Endothelial cell (in vitro differentiated cells): ENCODE measurements at regions not wholly inside any gene's neighbourhood (a gene's known extent, or its start where the extent isn't known, plus 50 kb on each side); places are given as distances from the start of the nearest gene placed in this dataset.
"Not testable (repeated sequence)": the region's sequence is repeated elsewhere in the genome, so short reads cannot be mapped to it uniquely, and the experiment has no call there.

ENCODE experiments used
- DNase-seq: peaks from one replicate; pipeline ENCODE4 v3.0.0; 2021; ENCODE audit warnings: low spot score
- H3K27ac Mint-ChIP-seq: one replicate; pipeline ENCODE4 v1.8.0; 2021; ENCODE audit warnings: mixed read lengths, inconsistent platforms; ENCODE audit not compliant: unreplicated experiment
- H3K27me3 Mint-ChIP-seq: one replicate; pipeline ENCODE4 v1.8.0; 2021; ENCODE audit warnings: mild to moderate bottlenecking, moderate library complexity, mixed read lengths, inconsistent platforms; ENCODE audit not compliant: unreplicated experiment
- H3K36me3 Mint-ChIP-seq: one replicate; pipeline ENCODE4 v1.8.0; 2021; ENCODE audit warnings: mild to moderate bottlenecking, low read depth, mixed read lengths, inconsistent platforms; ENCODE audit not compliant: unreplicated experiment
- H3K4me1 Mint-ChIP-seq: one replicate; pipeline ENCODE4 v1.8.0; 2021; ENCODE audit warnings: mild to moderate bottlenecking, mixed read lengths, inconsistent platforms; ENCODE audit not compliant: unreplicated experiment
- H3K4me3 Mint-ChIP-seq: one replicate; pipeline ENCODE4 v1.8.0; 2021; ENCODE audit warnings: mild to moderate bottlenecking, mixed read lengths, inconsistent platforms; ENCODE audit not compliant: unreplicated experiment
- H3K9me3 Mint-ChIP-seq: one replicate; pipeline ENCODE4 v1.8.0; 2021; ENCODE audit warnings: mixed read lengths, inconsistent platforms; ENCODE audit not compliant: unreplicated experiment
- TF ChIP-seq, protein P1 (sequence below): fragments of 200-600 bp; sonication (generic); IDR thresholded peaks from one replicate; pipeline ENCODE4 v1.5.0; 2021; ENCODE audit warnings: antibody characterized with exemption; ENCODE audit not compliant: unreplicated experiment

DNA sequence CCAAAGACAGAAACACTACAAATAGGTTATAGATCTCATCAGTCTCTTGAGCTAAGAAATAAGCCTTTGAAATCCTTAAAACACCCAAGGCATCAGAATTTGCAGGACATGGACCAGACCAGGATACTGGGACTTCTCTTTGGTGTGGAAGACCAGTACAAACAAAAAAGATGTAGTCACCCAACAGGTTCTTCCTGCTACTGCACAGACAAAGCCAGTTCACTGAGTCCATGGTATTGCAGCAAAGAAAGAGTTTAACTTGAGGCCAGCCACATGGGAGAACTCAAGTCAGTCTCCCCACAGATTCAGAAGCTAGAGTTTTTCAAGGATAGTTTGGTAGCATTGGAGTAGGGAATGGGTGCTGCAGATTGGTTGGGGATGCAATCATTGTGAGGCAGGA is 169.6 kb upstream of the NDUFV2 start:
- Mint-ChIP-seq H3K27me3 (peaks cover 8% of the 10 kb centered on the region), H3K4me1 (no peaks in the 10 kb centered on the region), H3K4me3 (no peak overlapping the region), H3K36me3 (peaks cover 7% of the 10 kb centered on the region), H3K9me3 (peaks cover 8% of the 10 kb centered on the region), H3K27ac (no peak overlapping the region)
- TF ChIP-seq, protein P1, sequence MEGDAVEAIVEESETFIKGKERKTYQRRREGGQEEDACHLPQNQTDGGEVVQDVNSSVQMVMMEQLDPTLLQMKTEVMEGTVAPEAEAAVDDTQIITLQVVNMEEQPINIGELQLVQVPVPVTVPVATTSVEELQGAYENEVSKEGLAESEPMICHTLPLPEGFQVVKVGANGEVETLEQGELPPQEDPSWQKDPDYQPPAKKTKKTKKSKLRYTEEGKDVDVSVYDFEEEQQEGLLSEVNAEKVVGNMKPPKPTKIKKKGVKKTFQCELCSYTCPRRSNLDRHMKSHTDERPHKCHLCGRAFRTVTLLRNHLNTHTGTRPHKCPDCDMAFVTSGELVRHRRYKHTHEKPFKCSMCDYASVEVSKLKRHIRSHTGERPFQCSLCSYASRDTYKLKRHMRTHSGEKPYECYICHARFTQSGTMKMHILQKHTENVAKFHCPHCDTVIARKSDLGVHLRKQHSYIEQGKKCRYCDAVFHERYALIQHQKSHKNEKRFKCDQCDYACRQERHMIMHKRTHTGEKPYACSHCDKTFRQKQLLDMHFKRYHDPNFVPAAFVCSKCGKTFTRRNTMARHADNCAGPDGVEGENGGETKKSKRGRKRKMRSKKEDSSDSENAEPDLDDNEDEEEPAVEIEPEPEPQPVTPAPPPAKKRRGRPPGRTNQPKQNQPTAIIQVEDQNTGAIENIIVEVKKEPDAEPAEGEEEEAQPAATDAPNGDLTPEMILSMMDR = no peak
- no peak for DNase-seq

DNA sequence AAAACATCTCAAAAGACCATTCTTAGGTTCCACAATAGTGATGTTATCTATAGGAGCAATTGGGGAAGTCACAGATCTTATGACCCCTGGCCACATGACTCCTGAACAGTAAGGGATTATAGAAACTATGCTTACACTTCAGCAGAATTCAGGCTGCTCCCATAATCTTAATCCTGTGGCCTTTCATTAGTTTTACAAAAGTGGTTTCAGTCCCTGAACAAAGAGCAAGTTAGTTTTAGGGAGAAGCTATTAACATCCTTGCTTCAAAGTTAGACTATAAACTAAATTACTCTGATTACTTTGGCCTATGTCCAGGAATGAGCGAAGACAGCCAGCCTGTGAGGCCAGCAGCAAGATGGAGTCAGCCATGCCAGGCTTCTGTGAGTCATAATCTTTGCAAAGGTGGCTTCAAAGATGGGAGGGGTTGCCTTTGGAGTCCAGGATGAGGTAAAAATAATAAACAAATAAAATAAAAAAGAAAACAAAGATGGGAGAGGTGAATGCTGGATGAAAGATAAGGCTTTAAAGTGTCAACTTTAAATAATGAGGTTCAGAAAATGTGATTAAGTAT is 168.7 kb upstream of the NDUFV2 start:
- peaks cover 7% of the 10 kb centered on the region for H3K9me3 Mint-ChIP-seq
- H3K36me3 Mint-ChIP-seq = peaks cover 6% of the 10 kb centered on the region
- peaks cover 2% of the 10 kb centered on the region for H3K4me1 Mint-ChIP-seq
- H3K27ac Mint-ChIP-seq = no peak overlapping the region
- peaks cover 8% of the 10 kb centered on the region for H3K27me3 Mint-ChIP-seq
- DNase-seq = no peak
- TF ChIP-seq, protein P1 = no peak
- H3K4me3 Mint-ChIP-seq = no peak overlapping the region

DNA sequence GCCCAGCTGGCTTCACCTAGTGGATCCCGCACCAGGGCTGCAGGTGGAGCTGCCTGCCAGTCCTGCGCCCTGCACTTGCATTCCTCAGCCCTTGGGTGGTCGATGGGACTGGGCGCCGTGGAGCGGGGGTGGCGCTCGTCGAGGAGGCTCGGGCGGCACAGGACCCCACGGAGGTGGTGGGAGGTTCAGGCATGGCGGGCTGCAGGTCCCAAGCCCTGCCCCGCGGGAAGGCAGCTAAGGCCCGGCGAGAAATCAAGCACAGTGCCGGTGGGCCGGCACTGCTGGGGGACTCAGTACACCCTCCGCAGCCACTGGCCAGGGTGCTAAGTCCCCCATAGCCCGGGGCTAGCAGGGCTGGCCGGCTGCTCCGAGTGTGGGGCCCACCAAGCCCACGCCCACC is 167.2 kb upstream of the NDUFV2 start:
- not testable (repeated sequence) for DNase-seq, H3K36me3 Mint-ChIP-seq, H3K4me1 Mint-ChIP-seq, H3K27me3 Mint-ChIP-seq, H3K4me3 Mint-ChIP-seq, H3K27ac Mint-ChIP-seq, H3K9me3 Mint-ChIP-seq

DNA sequence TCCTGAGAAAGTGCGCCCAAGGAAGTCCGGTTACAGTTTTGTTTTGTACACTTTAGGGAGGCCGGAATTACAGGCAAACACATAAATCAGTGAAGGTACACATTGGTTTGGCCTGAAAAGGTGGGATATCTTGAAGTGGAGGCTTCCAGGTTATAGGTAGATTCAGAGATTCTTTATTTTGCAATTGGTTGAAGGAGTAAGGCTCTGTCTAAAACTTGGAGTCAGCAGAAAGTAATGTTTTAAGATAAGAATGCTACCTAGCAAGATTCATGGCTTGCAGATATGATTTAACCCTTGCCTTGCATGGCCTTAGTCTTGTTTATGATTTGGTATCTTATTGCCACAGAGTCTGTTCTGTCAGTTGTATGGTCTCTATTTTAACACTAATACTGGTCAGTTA is 165.9 kb upstream of the NDUFV2 start:
- Mint-ChIP-seq H3K4me1 (peaks cover 5% of the 10 kb centered on the region), H3K27me3 (peaks cover 5% of the 10 kb centered on the region), H3K4me3 (no peak overlapping the region), H3K9me3 (no peaks in the 10 kb centered on the region), H3K36me3 (no peaks in the 10 kb centered on the region), H3K27ac (no peak overlapping the region)
- TF ChIP-seq, protein P1 = no peak
- DNase-seq = no peak

DNA sequence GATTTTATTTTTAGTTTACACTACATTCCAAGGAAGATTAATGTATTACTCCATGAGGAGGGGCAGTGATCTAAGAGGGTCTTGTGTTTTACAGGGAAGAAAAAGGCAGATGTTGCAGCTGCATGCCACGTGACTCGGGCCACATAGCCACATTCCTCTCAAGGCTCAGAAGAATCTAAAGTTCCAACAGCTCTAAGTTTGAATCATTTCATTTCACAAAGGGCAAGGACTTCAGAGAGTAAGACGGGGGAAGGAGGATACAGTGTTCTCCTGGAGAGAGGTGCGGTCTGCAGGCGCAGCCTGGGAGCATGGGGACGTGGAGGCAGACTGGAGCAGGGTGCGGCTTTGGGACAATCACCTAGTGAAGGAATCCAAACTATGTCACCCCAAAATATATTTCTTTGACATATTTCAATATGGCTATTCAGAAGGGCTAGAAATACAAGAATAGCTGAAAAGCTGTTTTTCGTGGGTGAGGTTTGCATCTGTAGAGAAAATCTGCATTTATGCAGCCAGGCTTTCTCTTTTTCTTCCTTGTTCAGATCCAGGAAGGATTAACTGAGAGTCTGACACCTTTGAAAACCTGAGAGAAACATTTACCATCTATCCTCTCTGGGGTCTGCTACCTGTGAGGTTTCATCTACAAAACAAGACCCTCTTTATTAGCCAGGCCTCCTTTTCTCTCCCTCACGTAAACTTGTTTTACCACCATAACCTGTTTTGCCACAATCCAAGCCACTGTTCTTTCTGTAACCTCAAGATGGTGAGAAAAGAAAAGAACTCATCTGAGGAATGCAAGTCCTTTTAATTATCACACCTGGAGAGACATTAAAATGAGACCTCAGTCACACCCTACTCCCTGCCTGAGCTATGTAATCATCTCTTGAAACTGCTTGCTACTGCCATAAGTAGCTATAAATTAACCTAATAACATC is 165.1 kb upstream of the NDUFV2 start:
- no peak overlapping the region for H3K4me3 Mint-ChIP-seq
- H3K27ac Mint-ChIP-seq = no peak overlapping the region
- TF ChIP-seq, protein P1 = no peak
- H3K27me3 Mint-ChIP-seq = peaks cover 5% of the 10 kb centered on the region
- no peaks in the 10 kb centered on the region for H3K9me3 Mint-ChIP-seq
- peaks cover 5% of the 10 kb centered on the region for H3K4me1 Mint-ChIP-seq
- DNase-seq = no peak
- no peaks in the 10 kb centered on the region for H3K36me3 Mint-ChIP-seq
